OCI-LY1 (cell line): ENCODE measurements at regions not wholly inside any gene's neighbourhood (a gene's known extent, or its start where the extent isn't known, plus 50 kb on each side); places are given as distances from the start of the nearest gene placed in this dataset.

Source experiments
- CTCF ChIP-seq: fragments of 200-600 bp; sonication (generic), shearing (Covaris generic); IDR thresholded peaks from 2 replicates; pipeline ENCODE4 v1.5.1; 2017; ENCODE audit warnings: mild to moderate bottlenecking, antibody characterized with exemption, low read length, moderate library complexity, mixed read lengths
- EZH2 ChIP-seq: fragments of 200-600 bp; sonication (generic), shearing (Covaris generic); IDR thresholded peaks from 2 replicates; pipeline ENCODE4 v1.8.0; 2017; ENCODE audit warnings: borderline replicate concordance, mixed run types, mild to moderate bottlenecking, antibody characterized with exemption, low read length, moderate library complexity, mixed read lengths

- TF ChIP-seq CTCF: no peak
- TF ChIP-seq EZH2: no peak
These were observed 1466.9 kb downstream of the UQCRFS1 start for GRCh38 chr19:27745978-27746542.
